ENCODE measurements at regions not wholly inside any gene's neighbourhood (a gene's known extent, or its start where the extent isn't known, plus 50 kb on each side); places are given as distances from the start of the nearest gene placed in this dataset.

GRCh38 chr6:22956029-22956681, 386.8 kb downstream of the HDGFL1 start:
- Histone ChIP-seq H3K9me3 (no peaks in the 10 kb centered on the region), H3K27me3 (no peaks in the 10 kb centered on the region), H3K36me3 (no peaks in the 10 kb centered on the region), H3K27ac (no peak overlapping the region), H3K4me1 (peaks cover 0 to 10% of the 10 kb centered on the region in 2 donors), H3K4me3 (no peak overlapping the region)
- TF ChIP-seq CTCF (IDR thresholded peaks at IDR 0.05): no peak
- DNase-seq (ENCODE audit: low spot score in 2 of 2): no peak
- intact Hi-C loops (cut with DNase I): no loop called here

GRCh38 chr6:22958677-22959076, 389.3 kb downstream of the HDGFL1 start:
- Histone ChIP-seq H3K27me3 (no peaks in the 10 kb centered on the region), H3K9me3 (no peaks in the 10 kb centered on the region), H3K36me3 (no peaks in the 10 kb centered on the region), H3K4me3 (no peak overlapping the region), H3K4me1 (peaks cover 0 to 10% of the 10 kb centered on the region in 2 donors), H3K27ac (no peak overlapping the region)
- no peak for TF ChIP-seq CTCF (IDR thresholded peaks at IDR 0.05)
- DNase-seq (ENCODE audit: low spot score in 2 of 2): no peak
- intact Hi-C loops (cut with DNase I): no loop called here

GRCh38 chr6:22959571-22959970, 390.2 kb downstream of the HDGFL1 start:
- intact Hi-C loops (cut with DNase I): no loop called here
- no peak overlapping the region for H3K4me3 ChIP-seq
- no peak for TF ChIP-seq CTCF (IDR thresholded peaks at IDR 0.05)
- H3K27ac ChIP-seq: no peak overlapping the region
- no peak for DNase-seq (ENCODE audit: low spot score in 2 of 2)
- no peaks in the 10 kb centered on the region for H3K27me3 ChIP-seq
- no peaks in the 10 kb centered on the region for H3K36me3 ChIP-seq
- H3K9me3 ChIP-seq: no peaks in the 10 kb centered on the region
- H3K4me1 ChIP-seq: peaks cover 0 to 10% of the 10 kb centered on the region in 2 donors

- DNase-seq (ENCODE audit: low spot score in 2 of 2): no peak
- no peaks in the 10 kb centered on the region for H3K36me3 ChIP-seq
- no peaks in the 10 kb centered on the region for H3K4me1 ChIP-seq
- H3K27ac ChIP-seq: no peak overlapping the region
- intact Hi-C loops (cut with DNase I): no loop called here
- no peaks in the 10 kb centered on the region for H3K9me3 ChIP-seq
- TF ChIP-seq CTCF (IDR thresholded peaks at IDR 0.05): no peak
- H3K27me3 ChIP-seq: no peaks in the 10 kb centered on the region
- no peak overlapping the region for H3K4me3 ChIP-seq
Measured at GRCh38 chr6:22964334-22964733, 395.0 kb downstream of the HDGFL1 start.

- intact Hi-C loops (cut with DNase I): no loop called here
- DNase-seq (ENCODE audit: low spot score in 2 of 2): no peak
- TF ChIP-seq CTCF (IDR thresholded peaks at IDR 0.05): no peak
- Histone ChIP-seq H3K4me3 (no peak overlapping the region), H3K27me3 (no peaks in the 10 kb centered on the region), H3K36me3 (no peaks in the 10 kb centered on the region), H3K27ac (no peak overlapping the region), H3K4me1 (no peaks in the 10 kb centered on the region), H3K9me3 (no peaks in the 10 kb centered on the region)
Measured at GRCh38 chr6:22965889-22966288, 396.5 kb downstream of the HDGFL1 start.
